Fibroblast of peridontal ligament (primary cell): ENCODE measurements at regions not wholly inside any gene's neighbourhood (a gene's known extent, or its start where the extent isn't known, plus 50 kb on each side); places are given as distances from the start of the nearest gene placed in this dataset.
"Not testable (repeated sequence)": the region's sequence is repeated elsewhere in the genome, so short reads cannot be mapped to it uniquely, and the experiment has no call there.

Source experiments
- DNase-seq: peaks from one replicate; pipeline ENCODE4 v3.0.0-alpha.2; 2010; ENCODE audit errors: extremely low read depth

DNA sequence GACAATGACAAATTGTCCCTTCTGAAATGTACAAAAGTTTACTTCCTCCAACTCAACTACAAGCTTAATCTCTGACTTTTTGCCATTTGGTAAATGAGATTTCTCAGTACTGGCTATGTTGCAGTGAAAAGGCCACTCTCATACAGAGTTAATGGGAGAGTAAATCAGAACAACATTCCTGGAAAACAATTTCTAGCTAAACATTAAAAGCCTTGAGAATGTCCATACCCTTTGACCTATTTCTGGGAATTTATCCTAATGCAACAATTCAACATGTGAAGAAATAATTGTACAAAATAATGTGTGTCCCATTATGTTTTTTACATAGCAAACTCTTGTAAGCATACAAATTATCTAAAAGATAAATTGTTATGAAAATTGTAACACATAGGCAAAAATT lies 56.3 kb upstream of the SPEF2 start:
- no peak for DNase-seq

DNA sequence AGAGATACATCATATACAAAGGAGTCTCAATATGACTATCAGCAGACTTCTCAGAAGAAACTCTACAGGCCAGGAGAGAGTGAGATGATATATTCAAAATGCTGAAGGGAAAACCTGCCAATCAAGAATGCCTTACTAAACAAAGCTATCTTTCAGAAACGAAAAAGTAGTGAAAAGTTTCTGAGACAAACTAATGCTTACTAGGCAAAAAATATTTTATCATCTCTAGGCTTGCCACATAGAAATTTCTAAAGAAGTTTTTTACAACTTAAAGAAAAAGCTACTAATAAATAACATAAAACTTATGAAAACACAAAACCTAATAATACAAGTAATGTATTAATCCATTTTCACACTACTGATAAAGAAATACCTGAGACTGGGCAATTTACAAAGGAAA lies 59.9 kb upstream of the SPEF2 start:
- no peak for DNase-seq

GRCh38 chr5:35557199-35557598 lies 60.5 kb upstream of the SPEF2 start:
- DNase-seq: no peak

DNA sequence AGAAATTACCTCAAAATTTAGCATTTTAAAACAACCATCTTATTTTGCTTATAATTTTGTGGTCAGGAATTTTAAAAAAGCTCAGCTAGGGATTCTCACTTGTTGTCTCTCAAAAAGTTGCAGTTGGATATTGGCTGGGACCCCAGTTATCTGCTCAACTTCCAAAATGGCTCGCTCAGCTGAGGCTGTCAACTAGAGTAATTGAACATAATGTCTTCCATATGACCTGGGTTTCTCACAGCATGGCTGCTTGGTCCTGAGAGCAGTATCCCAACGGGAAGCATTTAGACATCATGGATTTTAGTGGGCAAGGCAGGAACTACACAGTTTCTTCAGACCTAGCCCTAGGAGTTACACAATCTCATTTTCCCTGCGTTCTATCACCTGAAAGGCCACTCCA lies 63.6 kb upstream of the SPEF2 start:
- DNase-seq: no peak

DNA sequence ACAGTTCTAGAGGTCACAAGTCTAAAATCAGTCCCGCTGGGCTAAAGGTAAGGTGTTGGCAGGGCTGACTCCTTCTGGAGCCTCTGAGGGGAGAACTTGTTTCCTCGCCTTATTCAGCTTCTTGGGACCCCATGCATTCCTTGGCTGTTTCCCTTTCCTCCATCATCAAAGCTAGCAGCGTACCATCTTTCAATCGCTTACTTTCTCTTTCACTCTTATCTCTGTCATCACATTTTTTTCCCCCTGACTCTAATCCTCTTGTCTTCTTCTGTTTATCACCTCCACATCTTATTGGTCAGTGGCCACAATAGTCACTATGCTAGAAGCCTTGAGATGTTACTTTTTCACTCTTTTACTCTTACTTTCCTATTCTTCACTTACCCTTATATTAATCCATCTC lies 72.5 kb upstream of the SPEF2 start:
- no peak for DNase-seq

- DNase-seq: no peak
Measured at GRCh38 chr5:35543408-35543807, 74.3 kb upstream of the SPEF2 start.

DNA sequence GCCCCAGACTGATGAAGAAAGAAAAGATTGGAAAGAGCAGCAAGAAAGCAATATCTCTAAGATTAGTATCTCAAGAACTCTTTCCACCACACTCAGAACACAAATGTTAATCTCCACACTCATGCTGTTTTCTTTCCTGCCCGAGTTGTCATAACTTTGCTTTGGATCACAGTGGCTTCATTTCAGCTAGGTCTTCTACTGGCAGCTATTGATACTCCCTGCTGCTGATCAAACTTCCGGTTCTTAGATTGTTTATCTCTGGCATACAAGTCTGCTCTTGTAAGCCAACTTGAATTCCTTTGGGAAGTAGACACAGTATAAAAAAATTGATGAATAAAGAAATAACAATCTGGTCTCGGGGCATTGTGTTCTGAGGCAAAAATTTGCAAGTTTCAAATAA lies 77.7 kb upstream of the SPEF2 start:
- no peak for DNase-seq

DNA sequence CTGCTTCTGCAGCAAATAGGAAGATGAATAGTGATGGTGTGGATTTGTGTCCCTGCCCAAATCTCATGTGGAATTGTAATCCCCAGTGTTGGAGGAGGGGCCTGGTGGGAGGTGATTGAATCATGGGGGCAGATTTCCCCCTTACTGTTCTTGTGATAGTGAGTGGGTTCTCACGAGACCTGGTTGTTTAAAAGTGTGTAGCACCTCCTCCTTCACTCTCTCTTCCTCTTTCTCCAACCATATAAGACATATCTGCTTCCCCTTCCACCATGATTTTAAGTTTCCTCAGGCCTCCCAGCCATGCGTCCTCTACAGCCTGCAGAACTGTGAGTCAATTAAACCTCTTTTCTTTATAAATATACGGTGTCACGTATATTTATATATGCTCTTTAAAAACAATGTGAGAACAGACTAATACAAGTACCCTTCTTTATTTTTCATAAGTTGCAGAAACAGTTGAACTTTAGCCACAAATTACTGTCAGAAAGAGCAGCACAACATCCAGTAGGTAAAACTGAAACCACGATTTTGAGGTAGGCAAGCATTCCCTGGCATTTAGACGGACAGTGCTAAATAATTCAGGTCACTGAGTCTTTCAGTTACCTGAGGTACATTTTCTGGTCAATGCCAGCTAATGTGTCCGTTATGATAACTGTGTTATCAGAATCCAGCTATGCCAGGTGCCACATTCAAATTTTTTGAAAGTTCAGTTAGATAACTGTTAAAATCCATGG lies 79.3 kb upstream of the SPEF2 start:
- no peak for DNase-seq

DNA sequence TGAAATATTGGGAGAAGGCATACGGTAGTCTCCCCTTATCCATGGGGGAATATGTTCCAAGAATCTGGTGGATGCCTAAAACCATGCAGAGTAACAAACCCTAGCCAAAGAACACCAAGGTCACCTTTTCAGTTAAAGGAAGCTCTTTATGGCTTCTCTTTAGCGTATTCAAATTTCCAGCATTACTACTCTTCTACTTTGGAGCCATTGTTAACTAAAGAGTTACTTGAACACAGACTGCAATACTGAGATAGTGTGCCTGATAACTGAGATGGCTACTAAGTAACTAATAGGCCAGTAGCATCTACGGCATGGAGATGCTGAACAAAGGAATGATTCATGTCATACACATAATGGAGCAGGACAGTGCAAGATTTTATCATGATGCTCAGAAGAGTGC lies 84.5 kb upstream of the SPEF2 start:
- DNase-seq: no peak

- DNase-seq: not testable (repeated sequence)
Measured at GRCh38 chr5:35531553-35531952, 86.1 kb upstream of the SPEF2 start.

- DNase-seq: no peak
Measured at GRCh38 chr5:35518104-35518503, 99.6 kb upstream of the SPEF2 start.

DNA sequence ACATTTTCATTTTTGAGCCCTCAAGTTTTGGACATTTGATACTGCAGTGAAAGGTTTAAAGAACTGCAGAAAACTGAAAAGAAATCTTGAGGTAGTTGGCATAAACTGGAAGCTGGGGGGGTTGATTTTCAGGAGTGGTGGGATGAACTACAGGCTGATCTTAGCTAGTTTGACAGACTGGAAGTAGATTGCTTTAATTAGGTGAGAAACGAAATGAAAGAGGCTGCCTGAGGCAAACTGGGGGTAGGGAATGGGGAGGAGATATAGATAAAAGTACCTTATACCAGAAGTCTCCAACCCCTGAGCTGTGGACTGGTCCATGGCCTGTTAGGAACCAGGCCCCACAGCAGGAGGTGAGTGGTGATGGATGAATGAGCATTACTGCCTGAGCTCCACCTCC lies 101.4 kb upstream of the SPEF2 start:
- no peak for DNase-seq

GRCh38 chr5:35513612-35514011 lies 104.1 kb upstream of the SPEF2 start:
- DNase-seq: no peak

DNA sequence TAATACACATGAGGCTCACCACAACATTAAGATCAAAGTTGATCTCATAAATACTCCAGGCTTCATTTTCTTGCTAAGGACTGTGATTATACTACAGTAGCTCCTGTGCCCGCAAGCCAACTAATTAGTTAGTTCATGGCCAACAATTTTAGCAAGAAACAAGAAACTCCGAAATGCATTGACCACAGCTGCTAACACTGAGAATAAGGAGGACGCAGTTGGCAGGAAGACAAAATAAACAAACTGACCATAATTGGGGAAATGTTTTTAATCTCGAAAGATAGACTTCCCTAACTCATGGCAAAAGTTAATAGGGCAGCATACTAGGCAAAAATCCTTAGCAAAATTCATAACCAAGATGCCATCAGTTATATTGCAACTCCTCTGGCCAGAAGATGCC lies 115.5 kb upstream of the SPEF2 start:
- peak; percentile 8 for DNase-seq

DNA sequence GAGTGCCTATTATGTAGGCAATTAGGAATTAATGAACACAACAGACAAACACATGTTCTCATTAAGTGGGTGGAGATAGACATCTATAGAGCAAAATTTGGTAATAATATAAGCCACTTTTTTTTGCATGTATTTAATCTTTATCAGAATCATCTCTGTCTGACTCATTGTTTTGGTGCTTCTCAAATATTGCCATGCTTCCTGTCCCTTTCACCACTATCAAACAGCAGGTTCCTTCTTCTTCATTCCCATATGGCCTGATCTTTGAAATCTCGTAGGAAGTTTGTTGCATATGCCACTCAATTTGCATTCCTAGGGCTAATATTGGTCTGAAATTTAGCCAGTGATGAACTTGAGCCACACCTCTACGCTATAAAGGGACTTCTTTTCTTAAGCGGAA lies 128.9 kb upstream of the SPEF2 start:
- no peak for DNase-seq

- no peak for DNase-seq
Measured at GRCh38 chr5:35488055-35488454, 129.6 kb upstream of the SPEF2 start.

- no peak for DNase-seq
Measured at GRCh38 chr5:35487233-35488025, 130.2 kb upstream of the SPEF2 start.

DNA sequence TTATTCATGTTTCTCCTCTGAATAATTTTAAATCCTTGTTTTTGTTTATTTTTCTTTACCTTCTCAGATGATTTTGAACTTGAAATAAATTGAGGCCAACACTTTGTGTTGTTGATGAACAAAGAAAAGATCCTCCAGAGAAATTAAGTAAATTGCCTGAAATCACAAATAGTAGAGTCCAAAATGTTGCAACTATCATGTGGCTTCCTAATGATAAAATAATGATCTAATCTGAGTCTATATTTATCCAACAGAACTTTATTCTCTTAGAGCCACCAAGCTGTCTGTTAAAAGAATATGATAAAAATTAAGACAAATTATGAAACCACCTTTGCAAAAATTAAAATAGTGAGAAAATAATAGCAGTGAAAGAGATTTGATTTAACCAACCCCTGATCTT lies 132.2 kb upstream of the SPEF2 start:
- DNase-seq: no peak

DNA sequence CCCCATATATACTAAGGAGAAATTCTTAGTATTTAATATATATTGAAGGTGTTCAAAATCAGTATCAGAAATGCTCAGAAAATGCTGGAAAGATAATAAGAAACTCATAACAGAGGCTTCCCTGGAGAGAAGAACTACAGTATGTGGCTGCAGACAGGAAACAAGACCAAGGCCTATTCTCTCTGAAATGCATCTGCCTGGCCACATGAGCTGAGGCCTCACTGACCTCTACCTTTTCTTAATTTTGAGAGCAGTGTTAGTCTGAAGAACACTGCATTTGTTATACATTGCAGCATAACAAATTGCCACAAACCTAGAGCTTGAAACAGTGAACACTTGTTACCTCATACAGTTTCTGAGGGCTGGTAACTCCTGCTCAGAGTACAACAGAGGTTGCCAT lies 133.4 kb upstream of the SPEF2 start:
- DNase-seq: no peak

DNA sequence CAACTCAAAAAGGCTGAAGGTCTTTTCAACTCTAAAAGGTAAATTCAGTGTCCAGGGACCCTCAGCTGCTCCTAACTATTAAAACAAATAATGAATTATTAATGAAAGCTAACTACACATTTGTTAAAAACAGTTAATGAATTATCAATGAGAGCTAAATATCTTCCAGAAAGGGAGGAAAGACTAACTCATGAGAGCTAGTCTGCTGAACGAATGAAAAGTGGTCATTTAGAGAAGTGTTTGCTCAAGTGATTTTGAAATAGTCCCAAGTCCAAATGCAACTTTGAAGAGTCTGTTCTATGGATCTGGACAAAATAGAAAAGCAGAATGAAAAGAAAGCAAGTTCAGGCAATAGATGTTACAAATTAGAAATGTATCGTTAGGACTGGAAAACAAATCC lies 133.9 kb upstream of the SPEF2 start:
- no peak for DNase-seq

GRCh38 chr5:35483191-35483590 lies 134.5 kb upstream of the SPEF2 start:
- peak; percentile 8 for DNase-seq

DNA sequence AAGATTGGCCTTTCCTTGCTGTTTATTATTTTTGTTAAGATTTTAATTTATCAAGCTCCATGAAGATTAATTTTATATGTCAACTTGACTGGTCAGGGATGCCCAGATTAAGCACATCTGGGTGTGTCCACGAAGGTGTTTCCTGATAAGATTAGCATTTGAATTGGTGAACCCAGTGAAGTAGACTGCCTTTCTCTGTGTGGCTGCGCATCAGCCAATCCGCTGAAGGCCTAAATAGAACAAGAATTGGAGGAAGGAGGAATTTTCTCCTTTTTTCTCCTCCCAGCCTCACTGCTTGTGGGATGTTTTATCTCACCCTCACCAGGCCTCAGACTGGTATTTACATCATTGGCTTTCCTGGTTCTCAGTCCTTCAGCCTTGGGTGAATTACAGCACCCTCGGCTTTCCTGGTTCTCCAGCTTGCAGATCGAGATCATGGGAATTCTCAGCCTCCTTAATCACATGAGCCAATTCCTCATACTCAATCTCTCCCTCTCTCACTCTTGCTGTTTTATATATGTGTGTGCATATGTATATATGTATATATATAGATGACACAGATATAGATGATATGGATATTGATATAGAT lies 135.4 kb upstream of the SPEF2 start:
- no peak for DNase-seq
